ENCODE measurements at regions not wholly inside any gene's neighbourhood (a gene's known extent, or its start where the extent isn't known, plus 50 kb on each side); places are given as distances from the start of the nearest gene placed in this dataset.

- no peak overlapping the region for H3K4me3 ChIP-seq (ENCODE audit: low read depth, poor library complexity, severe bottlenecking)
- intact Hi-C loops (cut with DNase I; ENCODE audit: low total_unique reads): no loop called here
- 72 to 79% methylated on average over 4 of the region's 4 CpGs for WGBS, 2 donors
- DNase-seq (ENCODE audit: low spot score in 2 of 2): no peak
- no peak for TF ChIP-seq POLR2A (IDR thresholded peaks at IDR 0.05)
- TF ChIP-seq, protein P1, sequence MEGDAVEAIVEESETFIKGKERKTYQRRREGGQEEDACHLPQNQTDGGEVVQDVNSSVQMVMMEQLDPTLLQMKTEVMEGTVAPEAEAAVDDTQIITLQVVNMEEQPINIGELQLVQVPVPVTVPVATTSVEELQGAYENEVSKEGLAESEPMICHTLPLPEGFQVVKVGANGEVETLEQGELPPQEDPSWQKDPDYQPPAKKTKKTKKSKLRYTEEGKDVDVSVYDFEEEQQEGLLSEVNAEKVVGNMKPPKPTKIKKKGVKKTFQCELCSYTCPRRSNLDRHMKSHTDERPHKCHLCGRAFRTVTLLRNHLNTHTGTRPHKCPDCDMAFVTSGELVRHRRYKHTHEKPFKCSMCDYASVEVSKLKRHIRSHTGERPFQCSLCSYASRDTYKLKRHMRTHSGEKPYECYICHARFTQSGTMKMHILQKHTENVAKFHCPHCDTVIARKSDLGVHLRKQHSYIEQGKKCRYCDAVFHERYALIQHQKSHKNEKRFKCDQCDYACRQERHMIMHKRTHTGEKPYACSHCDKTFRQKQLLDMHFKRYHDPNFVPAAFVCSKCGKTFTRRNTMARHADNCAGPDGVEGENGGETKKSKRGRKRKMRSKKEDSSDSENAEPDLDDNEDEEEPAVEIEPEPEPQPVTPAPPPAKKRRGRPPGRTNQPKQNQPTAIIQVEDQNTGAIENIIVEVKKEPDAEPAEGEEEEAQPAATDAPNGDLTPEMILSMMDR (IDR thresholded peaks at IDR 0.05): no peak
Observed at GRCh38 chr1:22340873-22341272, 110.8 kb upstream of the ZBTB40 start.

DNA sequence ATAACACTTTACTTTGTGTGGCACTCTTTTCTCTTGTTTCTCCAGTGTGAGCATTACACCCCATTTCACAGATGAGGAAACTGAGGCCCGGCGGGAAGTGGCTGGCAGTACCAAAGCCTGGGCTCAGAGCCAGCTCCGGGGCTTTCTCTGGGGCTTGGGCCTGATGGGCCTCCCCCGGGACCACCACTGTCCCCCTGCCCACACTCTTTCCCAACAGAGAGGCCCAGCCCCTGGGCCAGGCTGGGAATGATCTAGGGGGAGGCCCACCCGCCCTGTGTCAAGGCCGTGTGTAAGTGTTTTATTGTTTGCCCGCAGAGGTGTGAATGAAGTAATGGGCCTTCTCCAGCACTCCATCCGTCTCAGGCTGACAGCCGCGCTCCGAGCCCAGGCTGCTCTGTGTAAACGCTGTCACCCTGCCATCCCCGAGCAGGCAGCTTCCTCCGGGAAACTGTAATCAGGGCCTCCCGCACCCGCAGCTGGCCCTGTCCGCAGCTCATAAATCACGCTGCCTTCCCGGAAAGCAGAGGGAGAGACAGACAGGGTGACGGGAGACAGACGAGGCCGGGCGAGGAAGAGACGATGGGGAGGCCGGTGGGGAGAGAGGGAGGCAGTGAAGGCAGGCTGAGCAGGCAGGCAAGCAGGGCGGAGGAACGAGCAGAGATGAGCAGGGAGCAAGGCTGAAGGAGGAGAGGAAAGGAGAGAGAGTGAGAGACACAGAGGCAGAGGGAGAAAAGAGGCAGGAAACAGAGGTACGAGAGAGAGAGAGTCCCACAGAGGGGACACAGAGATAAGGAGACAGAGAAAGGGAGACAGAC lies 109.7 kb upstream of the ZBTB40 start:
- no peak overlapping the region for H3K4me3 ChIP-seq (ENCODE audit: low read depth, poor library complexity, severe bottlenecking)
- intact Hi-C loops (cut with DNase I; ENCODE audit: low total_unique reads): no loop called here
- TF ChIP-seq POLR2A (IDR thresholded peaks at IDR 0.05): no peak
- no peak for DNase-seq (ENCODE audit: low spot score in 2 of 2)
- WGBS, 2 donors: 14 to 32% methylated on average over 18 to 28 of the region's 28 CpGs

DNA sequence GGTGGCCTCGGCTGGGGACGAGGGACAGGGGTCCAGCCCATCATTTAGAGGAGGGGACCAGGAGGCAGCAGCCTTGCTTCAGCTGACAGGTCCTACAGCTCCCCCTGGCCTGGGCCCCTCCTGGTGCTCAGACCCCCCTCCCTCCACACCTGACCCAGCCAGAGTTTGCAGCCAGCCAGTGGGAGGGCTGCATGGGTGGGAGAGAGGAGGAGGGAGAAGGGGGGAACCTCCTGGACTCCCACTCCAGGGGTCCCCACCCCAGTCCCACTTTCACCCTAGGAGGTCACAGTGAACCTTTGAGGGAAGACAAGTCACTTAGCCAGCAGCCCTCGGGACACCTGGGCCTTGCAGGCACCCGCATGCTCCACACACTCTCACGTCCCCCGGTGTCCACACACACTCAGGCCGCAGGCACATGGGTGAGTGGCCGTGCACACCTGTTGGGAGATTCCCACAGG lies 108.9 kb upstream of the ZBTB40 start:
- TF ChIP-seq POLR2A (IDR thresholded peaks at IDR 0.05): no peak
- TF ChIP-seq, protein P1 (IDR thresholded peaks at IDR 0.05): no peak
- no peak overlapping the region for H3K4me3 ChIP-seq (ENCODE audit: low read depth, poor library complexity, severe bottlenecking)
- no peak for DNase-seq (ENCODE audit: low spot score in 2 of 2)
- intact Hi-C loops (cut with DNase I; ENCODE audit: low total_unique reads): no loop called here
- 67 to 78% methylated on average over 8 of the region's 8 CpGs for WGBS, 2 donors

DNA sequence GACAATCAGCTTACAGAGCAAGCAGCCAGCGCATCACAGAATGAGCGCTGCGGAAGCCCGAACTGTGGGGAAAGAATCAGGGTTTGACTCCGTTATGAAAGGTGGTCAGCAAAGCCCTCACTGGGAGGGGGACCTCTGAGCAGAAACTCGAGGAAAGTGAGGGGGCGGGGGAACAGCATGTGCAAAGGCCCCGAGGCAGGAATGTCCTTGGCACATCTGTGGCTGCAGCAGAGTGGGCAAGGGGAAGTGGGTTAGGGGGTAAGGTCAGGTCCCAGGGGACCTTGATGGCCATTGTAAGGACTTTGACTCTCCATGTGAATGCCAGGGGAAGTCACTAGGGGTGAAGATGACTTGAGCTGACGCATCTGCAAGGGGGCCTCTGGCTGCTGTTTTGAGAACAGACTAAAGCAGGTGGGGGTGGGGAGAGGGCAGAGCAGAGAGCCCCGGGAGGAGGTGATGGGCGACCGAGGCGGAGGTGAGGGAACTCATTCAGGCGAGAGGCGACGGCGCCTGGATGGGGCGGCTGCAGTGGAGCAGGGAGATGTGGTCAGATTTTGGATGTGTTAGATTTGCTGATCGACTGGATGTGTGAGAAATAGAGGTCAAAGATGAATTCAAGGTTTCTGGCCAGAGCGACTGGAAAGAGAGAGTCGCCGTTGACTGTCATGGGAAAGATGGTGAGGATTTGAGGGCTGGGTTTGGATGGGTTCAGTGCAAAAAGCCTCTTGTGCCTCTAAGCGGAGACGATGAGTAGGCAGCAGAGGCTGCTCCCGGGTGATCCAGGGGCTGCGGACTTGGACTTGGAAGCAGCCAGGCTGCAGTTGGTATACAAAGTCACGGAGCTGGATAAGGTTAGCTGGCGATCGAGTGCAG lies 108.0 kb upstream of the ZBTB40 start:
- intact Hi-C loops (cut with DNase I; ENCODE audit: low total_unique reads): no loop called here
- WGBS, 2 donors: 75 to 77% methylated on average over 29 of the region's 29 CpGs
- no peak for DNase-seq (ENCODE audit: low spot score in 2 of 2)
- TF ChIP-seq POLR2A (IDR thresholded peaks at IDR 0.05): no peak
- TF ChIP-seq, protein P1 (IDR thresholded peaks at IDR 0.05): no peak
- no peak overlapping the region for H3K4me3 ChIP-seq (ENCODE audit: low read depth, poor library complexity, severe bottlenecking)

GRCh38 chr1:22344329-22344630 lies 107.4 kb upstream of the ZBTB40 start:
- TF ChIP-seq, protein P1 (IDR thresholded peaks at IDR 0.05): no peak
- no peak for DNase-seq (ENCODE audit: low spot score in 2 of 2)
- H3K4me3 ChIP-seq (ENCODE audit: low read depth, poor library complexity, severe bottlenecking): no peak overlapping the region
- WGBS, 2 donors: 62 to 68% methylated on average over 5 of the region's 5 CpGs
- intact Hi-C loops (cut with DNase I; ENCODE audit: low total_unique reads): no loop called here

- H3K4me3 ChIP-seq (ENCODE audit: low read depth, poor library complexity, severe bottlenecking): no peak overlapping the region
- no peak for TF ChIP-seq POLR2A (IDR thresholded peaks at IDR 0.05)
- TF ChIP-seq, protein P1 (IDR thresholded peaks at IDR 0.05): no peak
- WGBS, 2 donors: 90 to 93% methylated on average over 17 of the region's 17 CpGs
- intact Hi-C loops (cut with DNase I; ENCODE audit: low total_unique reads): no loop called here
- DNase-seq (ENCODE audit: low spot score in 2 of 2): no peak
Observed at GRCh38 chr1:22344851-22345560, 106.6 kb upstream of the ZBTB40 start.
